MM.1S (cell line): ENCODE measurements at regions not wholly inside any gene's neighbourhood (a gene's known extent, or its start where the extent isn't known, plus 50 kb on each side); places are given as distances from the start of the nearest gene placed in this dataset.

Source experiments
- EZH2 ChIP-seq: fragments of 300-600 bp; sonication (generic); optimal IDR thresholded peaks from 2 replicates; pipeline ENCODE3; 2017; ENCODE audit warnings: low read depth, mild to moderate bottlenecking, antibody characterized with exemption, low read length, mixed read lengths
- EZH2phosphoT487 ChIP-seq: fragments of 300-600 bp; sonication (generic); IDR thresholded peaks from 2 replicates; pipeline ENCODE4 v1.6.1; 2018; ENCODE audit warnings: antibody characterized with exemption, low read length
- TF ChIP-seq, protein P1 (sequence below): fragments of 300-600 bp; sonication (generic); IDR thresholded peaks from 2 replicates; pipeline ENCODE4 v1.5.1; 2016; ENCODE audit warnings: antibody characterized with exemption, low read length, mixed read lengths

DNA sequence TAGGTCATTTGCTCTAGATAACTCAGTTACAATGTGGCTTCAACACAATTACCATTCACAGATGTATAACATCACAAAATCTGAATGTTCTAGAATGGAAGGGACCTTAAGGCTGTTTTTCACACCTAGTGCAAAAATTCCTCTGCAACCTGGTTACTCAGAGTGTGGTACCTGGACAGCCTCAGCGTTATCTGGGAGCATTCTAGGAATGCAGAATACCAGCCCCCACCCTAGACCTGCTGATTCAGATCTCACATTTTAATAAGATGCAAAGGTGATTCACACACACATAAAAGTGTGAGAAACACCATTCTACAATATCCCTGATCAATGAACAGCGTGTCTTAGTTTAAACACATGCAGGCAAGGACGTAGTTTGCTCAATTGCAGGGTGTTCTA, 233.1 kb downstream of the TDRD15 start:
- TF ChIP-seq, protein P1, sequence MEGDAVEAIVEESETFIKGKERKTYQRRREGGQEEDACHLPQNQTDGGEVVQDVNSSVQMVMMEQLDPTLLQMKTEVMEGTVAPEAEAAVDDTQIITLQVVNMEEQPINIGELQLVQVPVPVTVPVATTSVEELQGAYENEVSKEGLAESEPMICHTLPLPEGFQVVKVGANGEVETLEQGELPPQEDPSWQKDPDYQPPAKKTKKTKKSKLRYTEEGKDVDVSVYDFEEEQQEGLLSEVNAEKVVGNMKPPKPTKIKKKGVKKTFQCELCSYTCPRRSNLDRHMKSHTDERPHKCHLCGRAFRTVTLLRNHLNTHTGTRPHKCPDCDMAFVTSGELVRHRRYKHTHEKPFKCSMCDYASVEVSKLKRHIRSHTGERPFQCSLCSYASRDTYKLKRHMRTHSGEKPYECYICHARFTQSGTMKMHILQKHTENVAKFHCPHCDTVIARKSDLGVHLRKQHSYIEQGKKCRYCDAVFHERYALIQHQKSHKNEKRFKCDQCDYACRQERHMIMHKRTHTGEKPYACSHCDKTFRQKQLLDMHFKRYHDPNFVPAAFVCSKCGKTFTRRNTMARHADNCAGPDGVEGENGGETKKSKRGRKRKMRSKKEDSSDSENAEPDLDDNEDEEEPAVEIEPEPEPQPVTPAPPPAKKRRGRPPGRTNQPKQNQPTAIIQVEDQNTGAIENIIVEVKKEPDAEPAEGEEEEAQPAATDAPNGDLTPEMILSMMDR = no peak
- TF ChIP-seq EZH2phosphoT487 (no peak), EZH2 (no peak)
